ENCODE measurements at regions not wholly inside any gene's neighbourhood (a gene's known extent, or its start where the extent isn't known, plus 50 kb on each side); places are given as distances from the start of the nearest gene placed in this dataset.
"Not testable (repeated sequence)": the region's sequence is repeated elsewhere in the genome, so short reads cannot be mapped to it uniquely, and the experiment has no call there.

DNA sequence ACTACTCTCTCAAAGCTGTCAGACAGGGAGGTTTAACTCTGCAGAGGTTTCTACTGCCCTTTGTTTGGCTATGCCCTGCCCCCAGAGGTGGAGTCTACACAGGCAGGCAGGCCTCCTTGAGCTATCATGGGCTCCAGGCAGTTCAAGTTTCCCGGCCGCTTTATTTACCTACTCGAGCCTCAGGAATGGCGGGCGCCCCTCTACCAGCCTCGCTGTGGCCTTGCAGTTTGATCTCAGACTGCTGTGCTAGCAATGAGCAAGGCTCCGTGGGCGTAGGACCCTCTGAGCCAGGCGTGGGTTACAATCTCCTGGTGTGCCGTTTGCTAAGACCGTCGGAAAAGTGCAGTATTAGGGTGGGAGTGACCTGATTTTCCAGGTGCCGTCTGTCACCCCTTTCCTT lies 124.3 kb downstream of the PTCHD1 start:
- DNase-seq, result not testable (repeated sequence)

DNA sequence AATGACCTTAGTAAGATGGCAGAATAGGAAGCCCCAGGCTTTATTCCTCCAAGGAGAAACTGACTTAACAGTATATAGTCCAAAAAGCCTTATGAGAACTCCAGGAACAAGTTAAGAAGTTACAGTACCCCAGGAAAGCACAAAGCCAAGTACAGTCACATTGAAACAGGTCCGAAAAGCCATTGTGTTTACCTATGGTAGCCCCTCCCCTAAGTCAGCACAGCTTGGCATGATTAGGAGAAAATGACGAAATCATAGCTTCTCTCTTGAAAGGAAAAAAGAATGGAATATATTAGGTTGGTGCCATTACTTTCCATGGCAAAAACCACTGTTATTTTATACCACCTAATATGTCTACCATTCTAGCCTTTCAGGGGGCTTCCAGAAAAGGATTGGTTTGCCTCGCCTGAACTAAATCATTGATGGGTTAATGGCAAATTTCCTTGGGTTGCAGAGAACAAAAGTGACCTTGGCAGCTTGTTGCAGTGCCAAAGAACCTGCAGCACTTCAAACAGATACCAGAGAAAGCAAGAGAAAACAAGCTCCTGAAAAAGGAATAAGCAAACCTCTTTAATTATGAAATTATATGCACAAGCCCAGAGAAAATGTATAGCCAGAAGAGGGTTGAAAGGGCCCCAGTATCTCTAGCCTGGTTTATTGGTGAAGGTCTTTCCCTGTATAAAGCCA lies 130.6 kb downstream of the PTCHD1 start:
- no peak for DNase-seq

DNA sequence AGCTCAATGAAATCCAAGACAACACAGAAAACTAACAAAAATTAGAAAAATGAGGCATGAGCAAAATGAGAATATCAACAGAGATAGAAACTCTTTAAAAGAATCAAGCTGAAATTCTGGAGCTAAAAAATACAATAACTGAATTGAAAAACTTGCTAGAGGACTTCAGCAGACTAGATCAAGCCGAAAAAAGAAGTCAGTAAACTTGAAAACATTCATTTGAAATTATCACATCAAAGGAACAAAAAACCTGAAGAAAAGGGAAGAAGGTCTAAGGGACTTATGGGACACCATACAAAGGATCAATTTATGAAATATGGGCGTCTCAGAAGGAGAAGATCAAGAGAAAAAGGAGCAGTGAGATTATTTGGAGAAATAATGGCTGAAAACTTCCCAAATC lies 131.3 kb downstream of the PTCHD1 start:
- DNase-seq, result no peak

DNA sequence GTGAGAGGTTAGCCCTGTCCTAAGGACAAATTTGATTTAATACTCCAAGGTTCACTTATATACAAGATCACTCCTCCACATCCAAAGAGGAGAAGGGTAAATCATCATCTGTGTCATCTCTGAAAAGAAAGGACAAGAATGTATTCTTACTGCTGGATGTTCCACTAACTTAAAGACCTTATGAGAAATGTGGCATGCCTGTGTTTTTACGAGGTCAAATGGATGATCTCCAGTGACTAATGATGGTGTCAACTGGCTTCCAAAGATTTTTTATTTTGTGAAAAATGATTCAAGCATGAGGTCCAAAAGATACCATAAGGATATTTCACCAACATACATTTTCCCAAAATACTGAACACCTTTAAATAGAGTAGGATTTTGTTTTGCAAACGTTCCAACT lies 143.4 kb downstream of the PTCHD1 start:
- DNase-seq, result no peak

DNA sequence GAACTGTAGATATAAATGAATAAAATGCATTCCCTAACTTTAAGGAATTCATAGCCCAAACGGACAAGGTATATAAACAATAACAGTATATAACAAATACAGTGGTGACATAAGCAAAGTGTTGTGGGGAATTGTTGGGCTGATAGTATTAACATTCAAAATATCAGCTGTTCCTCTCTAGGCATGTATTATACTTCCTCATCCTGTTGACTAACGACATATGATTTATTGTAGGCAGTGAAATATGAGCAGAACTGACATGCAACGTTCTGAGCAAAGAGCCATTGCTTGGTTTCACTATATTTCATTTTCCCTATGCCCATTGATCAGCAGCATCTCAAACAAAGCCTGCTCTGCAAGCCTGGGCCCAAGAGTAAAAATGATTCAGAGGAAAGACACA lies 143.9 kb downstream of the PTCHD1 start:
- DNase-seq, result no peak

DNA sequence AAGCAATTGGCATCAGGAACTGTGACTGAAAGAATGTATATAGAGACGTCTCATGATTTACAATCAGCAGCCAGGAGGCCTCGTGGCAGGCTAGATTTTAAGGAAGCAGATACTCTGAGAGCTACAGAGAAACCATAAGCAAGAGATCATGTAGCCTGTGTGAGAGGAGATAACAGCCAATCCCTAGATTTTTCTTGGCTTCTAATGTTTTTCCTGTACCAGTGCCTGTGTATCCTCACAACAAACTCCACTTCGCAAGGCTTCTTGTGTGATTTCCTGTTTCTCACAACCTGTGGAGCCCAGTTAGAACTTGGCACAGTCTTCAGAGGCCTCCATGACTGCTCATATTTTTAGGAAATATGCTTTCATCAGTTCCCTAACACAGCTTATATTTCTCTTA lies 147.9 kb downstream of the PTCHD1 start:
- no peak for DNase-seq

GRCh38 chrX:23483396-23483795 lies 148.7 kb downstream of the PTCHD1 start:
- DNase-seq, result no peak

DNA sequence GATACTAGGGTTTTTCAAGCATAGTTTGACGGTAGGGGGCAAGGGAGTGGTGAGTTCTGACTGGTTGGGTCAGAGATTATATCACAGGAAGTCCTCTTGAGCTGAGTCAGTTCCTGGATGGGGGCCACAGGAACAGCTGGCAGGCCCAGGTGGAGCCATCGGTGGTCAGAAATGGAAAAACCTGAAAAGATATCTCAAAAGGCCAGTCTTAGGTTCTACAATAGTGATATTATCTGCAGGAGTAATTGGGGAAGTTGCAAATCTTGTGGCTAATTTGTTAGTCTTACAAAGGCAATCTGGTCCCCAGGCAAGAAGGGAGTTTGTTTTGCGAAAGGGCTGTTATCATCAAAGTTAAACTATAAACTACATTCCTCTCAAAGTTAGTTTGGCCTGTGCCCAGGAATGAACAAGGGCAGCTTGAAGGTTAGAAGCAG lies 159.3 kb downstream of the PTCHD1 start:
- DNase-seq, result no peak

- DNase-seq, result no peak
Measured at GRCh38 chrX:23494741-23495140, 160.1 kb downstream of the PTCHD1 start.

GRCh38 chrX:23497919-23498318 lies 163.3 kb downstream of the PTCHD1 start:
- DNase-seq, result no peak

GRCh38 chrX:23501974-23502373 lies 165.3 kb upstream of the PRDX4 start:
- no peak for DNase-seq

- peak; percentile 47 for DNase-seq
Measured at GRCh38 chrX:23503835-23504539, 163.3 kb upstream of the PRDX4 start.

DNA sequence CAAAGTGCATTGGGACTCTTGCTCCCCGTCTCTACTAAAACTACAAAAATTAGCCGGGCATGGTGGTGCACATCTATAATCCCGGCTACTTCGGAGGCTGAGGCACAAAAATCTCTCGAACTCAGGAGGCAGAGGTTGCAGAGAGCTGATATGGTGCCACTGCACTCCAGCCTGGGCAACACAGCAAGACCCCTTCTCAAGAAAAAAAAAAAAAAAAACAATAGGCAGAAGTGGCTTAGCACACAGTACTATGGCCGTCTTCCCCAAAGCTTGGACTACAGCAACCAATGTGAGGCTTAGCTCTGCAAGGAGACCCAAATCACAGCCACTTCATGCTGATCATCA lies 162.8 kb upstream of the PRDX4 start:
- no peak for DNase-seq

DNA sequence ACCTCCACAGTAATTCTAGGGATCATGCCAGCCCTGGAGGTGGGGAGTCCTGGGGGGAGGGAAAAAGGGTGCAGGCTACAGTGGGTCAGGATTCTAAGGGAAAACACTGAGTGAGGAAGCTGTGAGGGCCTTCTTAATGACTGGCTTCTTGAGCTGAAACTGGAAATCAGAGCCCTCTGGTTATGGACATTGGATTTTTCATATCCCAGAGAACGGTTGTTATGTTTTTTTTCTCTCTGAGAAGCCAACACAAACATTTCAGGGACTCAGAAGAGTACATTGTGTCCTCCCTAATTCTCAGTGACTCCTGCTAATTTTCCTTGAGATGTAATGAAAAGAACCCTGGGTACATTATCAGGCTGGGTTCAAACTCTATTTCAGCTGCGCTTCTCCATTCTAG lies 162.4 kb upstream of the PRDX4 start:
- no peak for DNase-seq

- no peak for DNase-seq
Measured at GRCh38 chrX:23505531-23506303, 161.6 kb upstream of the PRDX4 start.

- no peak for DNase-seq
Measured at GRCh38 chrX:23509256-23509655, 158.0 kb upstream of the PRDX4 start.

DNA sequence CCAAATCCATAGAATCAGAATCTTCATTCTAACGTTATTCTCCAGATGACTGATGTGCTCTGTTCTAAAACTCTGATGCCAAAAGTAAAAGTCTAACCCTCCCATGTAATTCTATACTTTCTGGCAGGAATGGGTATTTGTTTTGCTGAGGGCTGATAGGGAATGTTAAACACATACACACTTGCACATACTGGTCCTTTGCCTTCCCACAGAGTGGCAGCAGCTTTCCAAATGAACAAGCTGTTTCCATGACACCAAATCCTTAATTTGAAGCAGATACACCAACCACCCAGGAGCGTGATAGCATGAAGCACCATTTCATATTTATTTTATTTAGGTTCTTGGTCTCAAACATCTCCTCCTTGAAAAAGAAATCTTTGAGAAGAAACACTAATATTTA lies 155.5 kb upstream of the PRDX4 start:
- DNase-seq, result no peak

GRCh38 chrX:23513121-23513520 lies 154.2 kb upstream of the PRDX4 start:
- DNase-seq, result no peak

DNA sequence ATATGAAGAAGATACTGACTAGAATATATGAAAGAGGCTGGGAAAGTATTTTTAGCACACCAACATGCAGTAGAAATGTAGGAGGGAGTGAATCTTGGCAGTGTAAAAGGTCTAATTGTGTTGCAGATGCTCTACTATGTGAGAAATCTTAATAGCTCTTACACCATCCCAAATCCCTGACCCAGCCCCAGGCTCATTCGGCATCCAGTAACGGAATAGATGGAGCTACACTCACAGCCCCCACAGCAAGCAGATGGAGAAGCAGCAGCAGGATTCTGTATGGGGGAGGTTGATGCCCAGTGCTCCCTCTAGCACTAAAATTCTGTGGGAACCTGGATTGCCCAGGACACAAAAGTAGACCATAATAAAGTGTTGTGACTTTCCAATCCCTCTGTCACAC lies 153.2 kb upstream of the PRDX4 start:
- DNase-seq, result no peak

DNA sequence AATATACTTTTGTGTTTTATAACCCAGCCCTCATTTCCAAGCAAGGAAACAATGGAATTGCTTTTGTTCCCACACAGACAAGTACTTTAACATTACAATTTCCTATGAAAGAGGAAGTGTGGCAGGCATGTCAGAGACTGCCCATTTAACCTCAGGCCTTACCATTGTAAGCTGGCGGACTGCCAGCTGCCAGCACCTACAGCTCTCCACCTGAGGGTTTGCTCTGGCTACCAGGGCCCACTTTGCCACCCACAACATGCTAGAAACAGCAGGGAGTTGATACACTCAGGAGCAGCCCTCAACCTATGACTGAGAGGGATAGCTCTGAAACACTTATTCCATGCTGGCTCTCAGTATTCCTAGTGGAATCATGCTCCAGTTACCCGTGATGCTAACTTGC lies 152.3 kb upstream of the PRDX4 start:
- no peak for DNase-seq

DNA sequence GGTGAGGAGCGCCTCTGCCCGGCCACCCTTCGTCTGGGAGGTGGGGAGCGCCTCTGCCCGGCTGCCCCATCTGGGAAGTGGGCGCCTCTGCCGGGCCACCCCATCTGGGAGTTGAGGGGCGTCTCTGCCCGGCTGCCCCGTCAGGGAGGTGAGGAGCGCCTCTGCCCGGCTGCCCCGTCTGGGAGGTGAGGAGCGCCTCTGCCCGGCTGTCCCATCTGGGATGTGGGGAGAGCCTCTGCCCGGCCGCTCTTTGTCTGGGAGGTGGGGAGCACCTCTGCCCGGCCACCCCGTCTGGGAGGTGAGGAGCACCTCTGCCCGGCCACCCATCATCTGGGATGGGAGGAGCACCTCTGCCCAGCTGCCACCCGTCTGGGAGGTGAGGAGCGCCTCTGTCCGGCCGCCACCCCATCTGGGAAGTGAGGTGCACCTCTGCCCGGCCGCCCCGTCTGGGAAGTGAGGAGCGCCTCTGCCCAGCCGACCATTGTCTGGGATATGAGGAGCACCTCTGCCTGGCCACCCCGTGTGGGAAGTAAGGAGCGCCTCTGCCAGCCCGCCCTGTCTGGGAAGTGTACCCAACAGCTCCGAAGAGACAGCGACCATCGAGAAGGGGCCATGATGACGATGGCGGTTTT lies 144.2 kb upstream of the PRDX4 start:
- not testable (repeated sequence) for DNase-seq

- DNase-seq, result no peak
Measured at GRCh38 chrX:23524467-23524866, 142.8 kb upstream of the PRDX4 start.

DNA sequence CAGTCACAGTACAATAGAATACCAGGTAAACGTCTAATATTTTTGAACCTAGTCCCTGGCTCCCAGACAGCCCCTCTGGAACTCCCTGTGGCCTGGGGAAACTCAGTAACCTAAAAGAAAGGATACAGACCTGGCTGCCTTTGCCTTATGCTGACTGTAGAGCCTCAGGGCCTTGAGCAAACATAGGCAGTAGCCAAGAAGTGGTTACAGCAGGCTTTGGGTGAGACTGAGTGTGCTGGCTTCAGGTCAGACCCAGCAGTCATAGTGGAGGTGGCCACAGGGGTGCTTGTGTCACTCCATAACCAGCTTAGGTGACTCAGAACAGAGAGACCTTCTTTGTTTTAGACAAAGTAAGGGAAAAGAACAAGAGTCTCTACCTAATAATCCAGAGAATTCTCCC lies 141.8 kb upstream of the PRDX4 start:
- no peak for DNase-seq

GRCh38 chrX:23540532-23540931 lies 126.8 kb upstream of the PRDX4 start:
- DNase-seq, result no peak

Measured in 8988T (cell line).